Smooth muscle cell (in vitro differentiated cells): ENCODE measurements at regions not wholly inside any gene's neighbourhood (a gene's known extent, or its start where the extent isn't known, plus 50 kb on each side); places are given as distances from the start of the nearest gene placed in this dataset.
"Not testable (repeated sequence)": the region's sequence is repeated elsewhere in the genome, so short reads cannot be mapped to it uniquely, and the experiment has no call there.

Experiments
- DNase-seq: peaks from one replicate; lab custom pipeline; 2025; ENCODE audit not compliant: unreplicated experiment; lab: John Stamatoyannopoulos, UW
- H2AFZ ChIP-seq: fragments of 200-600 bp; sonication (generic); 2 replicates; pipeline ENCODE4 v1.6.0; 2016; ENCODE audit warnings: antibody characterized with exemption, low read depth, mild to moderate bottlenecking
- H3F3A ChIP-seq: fragments of 200-600 bp; sonication (generic); 2 replicates; pipeline ENCODE4 v1.6.0; 2017; ENCODE audit warnings: antibody characterized with exemption, low read depth
- H3K27ac ChIP-seq: fragments of 200-600 bp; sonication (generic); 2 replicates; pipeline ENCODE4 v1.5.1; 2016; ENCODE audit warnings: low read depth, mild to moderate bottlenecking
- H3K27me3 ChIP-seq: fragments of 200-600 bp; sonication (generic); 2 replicates; pipeline ENCODE4 v1.6.1; 2016; ENCODE audit warnings: low read depth, mild to moderate bottlenecking
- H3K36me3 ChIP-seq: fragments of 200-600 bp; sonication (generic); 2 replicates; pipeline ENCODE4 v1.5.1; 2016; ENCODE audit warnings: low read depth
- H3K4me1 ChIP-seq: fragments of 200-600 bp; sonication (generic); 2 replicates; pipeline ENCODE4 v1.5.1; 2016; ENCODE audit warnings: low read depth
- H3K4me2 ChIP-seq: fragments of 200-600 bp; sonication (generic); 2 replicates; pipeline ENCODE4 v1.6.0; 2016; ENCODE audit warnings: mild to moderate bottlenecking
- H3K4me3 ChIP-seq: fragments of 200-600 bp; sonication (generic); 2 replicates; pipeline ENCODE4 v1.5.1; 2016; ENCODE audit warnings: mild to moderate bottlenecking
- H3K79me2 ChIP-seq: fragments of 200-600 bp; sonication (generic); 2 replicates; pipeline ENCODE4 v1.6.0; 2016; ENCODE audit warnings: low read depth, mild to moderate bottlenecking
- H3K9ac ChIP-seq: fragments of 200-600 bp; sonication (generic); 2 replicates; pipeline ENCODE4 v1.6.0; 2016; ENCODE audit warnings: low read depth
- H3K9me3 ChIP-seq: fragments of 200-600 bp; sonication (generic); replicated peaks from 2 replicates; pipeline ENCODE4 v1.5.1; 2016; ENCODE audit warnings: low read depth
- H4K20me1 ChIP-seq: fragments of 200-600 bp; sonication (generic); 2 replicates; pipeline ENCODE4 v1.6.0; 2016; ENCODE audit warnings: low read depth
- CTCF ChIP-seq: fragments of 200-600 bp; sonication (generic); IDR thresholded peaks from 2 replicates; pipeline ENCODE4 v1.5.1; 2017; ENCODE audit warnings: borderline replicate concordance, mild to moderate bottlenecking, antibody characterized with exemption; ENCODE audit not compliant: insufficient read depth, poor library complexity, severe bottlenecking
- WGBS: methylation state at CpG from one replicate; pipeline ENCODE4 v1.1.7; 2016; ENCODE audit warnings: low lambda C conversion rate; 5-methylcytosine and 5-hydroxymethylcytosine counted together

GRCh38 chrX:140633105-140633504, 76.5 kb upstream of the LINC00632 start:
- WGBS: 81% methylated on average over 10 of the region's 10 CpGs

GRCh38 chrX:140608111-140608510, 101.4 kb upstream of the LINC00632 start:
- DNase-seq: no peak
- Histone ChIP-seq H3K27me3 (no peaks in the 10 kb centered on the region), H3K79me2 (no peaks in the 10 kb centered on the region), H3F3A (no peaks in the 10 kb centered on the region), H3K27ac (no peak overlapping the region), H3K4me3 (no peak overlapping the region), H3K4me2 (no peak overlapping the region), H3K36me3 (no peaks in the 10 kb centered on the region), H3K9ac (no peak overlapping the region), H4K20me1 (no peaks in the 10 kb centered on the region), H2AFZ (no peak overlapping the region), H3K9me3 (no peaks in the 10 kb centered on the region), H3K4me1 (no peaks in the 10 kb centered on the region)
- no peak for TF ChIP-seq CTCF

More at GRCh38 chrX:140633105-140633504, 76.5 kb upstream of the LINC00632 start:
- H3F3A ChIP-seq, H3K4me2 ChIP-seq, H3K9me3 ChIP-seq, H3K4me1 ChIP-seq, H4K20me1 ChIP-seq, H3K27ac ChIP-seq, H2AFZ ChIP-seq, H3K79me2 ChIP-seq, DNase-seq, H3K27me3 ChIP-seq, H3K36me3 ChIP-seq, H3K4me3 ChIP-seq, H3K9ac ChIP-seq: not testable (repeated sequence)

- 77% methylated on average over 3 of the region's 3 CpGs for WGBS
- H3K4me3 ChIP-seq: no peak overlapping the region
- no peaks in the 10 kb centered on the region for H4K20me1 ChIP-seq
- H3K9ac ChIP-seq: no peak overlapping the region
- no peak overlapping the region for H2AFZ ChIP-seq
- no peaks in the 10 kb centered on the region for H3K4me1 ChIP-seq
- no peak for TF ChIP-seq CTCF
- H3K27ac ChIP-seq: no peak overlapping the region
- H3K79me2 ChIP-seq: no peaks in the 10 kb centered on the region
- no peak for DNase-seq
- no peaks in the 10 kb centered on the region for H3K27me3 ChIP-seq
- no peaks in the 10 kb centered on the region for H3K9me3 ChIP-seq
- no peak overlapping the region for H3K4me2 ChIP-seq
- no peaks in the 10 kb centered on the region for H3K36me3 ChIP-seq
- no peaks in the 10 kb centered on the region for H3F3A ChIP-seq
Measured at GRCh38 chrX:140602140-140602539, 97.3 kb upstream of the SOX3 start.

- no peaks in the 10 kb centered on the region for H3K4me1 ChIP-seq
- DNase-seq: no peak
- no peak overlapping the region for H2AFZ ChIP-seq
- H3K36me3 ChIP-seq: no peaks in the 10 kb centered on the region
- H3K9me3 ChIP-seq: no peaks in the 10 kb centered on the region
- no peak overlapping the region for H3K4me2 ChIP-seq
- no peak overlapping the region for H3K4me3 ChIP-seq
- TF ChIP-seq CTCF: no peak
- H3K9ac ChIP-seq: no peak overlapping the region
- H3F3A ChIP-seq: no peaks in the 10 kb centered on the region
- H4K20me1 ChIP-seq: no peaks in the 10 kb centered on the region
- H3K27ac ChIP-seq: no peak overlapping the region
- WGBS: 82% methylated on average over 3 of the region's 3 CpGs
- H3K79me2 ChIP-seq: no peaks in the 10 kb centered on the region
- no peaks in the 10 kb centered on the region for H3K27me3 ChIP-seq
Measured at GRCh38 chrX:140599851-140600250, 95.0 kb upstream of the SOX3 start.
